Nephron progenitor cell (in vitro differentiated cells): ENCODE measurements at regions not wholly inside any gene's neighbourhood (a gene's known extent, or its start where the extent isn't known, plus 50 kb on each side); places are given as distances from the start of the nearest gene placed in this dataset.

ENCODE experiments used
- DNase-seq: peaks from one replicate; pipeline ENCODE4 v3.0.0; 2021
- H3K27ac Mint-ChIP-seq: 2 replicates; pipeline ENCODE4 v1.8.0; 2021; ENCODE audit warnings: mild to moderate bottlenecking, moderate library complexity, mixed read lengths
- H3K27me3 Mint-ChIP-seq: 2 replicates; pipeline ENCODE4 v1.8.0; 2021; ENCODE audit warnings: mild to moderate bottlenecking, low read depth, mixed read lengths; ENCODE audit not compliant: poor library complexity
- H3K36me3 Mint-ChIP-seq: 2 replicates; pipeline ENCODE4 v1.8.0; 2021; ENCODE audit warnings: low read depth, mixed read lengths
- H3K4me1 Mint-ChIP-seq: 2 replicates; pipeline ENCODE4 v1.8.0; 2021; ENCODE audit warnings: mixed read lengths
- H3K4me3 Mint-ChIP-seq: 2 replicates; pipeline ENCODE4 v1.8.0; 2021; ENCODE audit warnings: mild to moderate bottlenecking, moderate library complexity, mixed read lengths
- H3K9me3 Mint-ChIP-seq: 2 replicates; pipeline ENCODE4 v1.8.0; 2021; ENCODE audit warnings: mild to moderate bottlenecking, moderate library complexity, mixed read lengths
- TF ChIP-seq, protein P1 (sequence below): fragments of 200-600 bp; sonication (generic); IDR thresholded peaks from 2 replicates; pipeline ENCODE4 v1.5.0; 2021; ENCODE audit warnings: antibody characterized with exemption

- Mint-ChIP-seq H3K27me3 (no peaks in the 10 kb centered on the region), H3K27ac (no peak overlapping the region), H3K4me3 (no peak overlapping the region), H3K36me3 (no peaks in the 10 kb centered on the region), H3K4me1 (no peaks in the 10 kb centered on the region), H3K9me3 (no peaks in the 10 kb centered on the region)
- TF ChIP-seq, protein P1, sequence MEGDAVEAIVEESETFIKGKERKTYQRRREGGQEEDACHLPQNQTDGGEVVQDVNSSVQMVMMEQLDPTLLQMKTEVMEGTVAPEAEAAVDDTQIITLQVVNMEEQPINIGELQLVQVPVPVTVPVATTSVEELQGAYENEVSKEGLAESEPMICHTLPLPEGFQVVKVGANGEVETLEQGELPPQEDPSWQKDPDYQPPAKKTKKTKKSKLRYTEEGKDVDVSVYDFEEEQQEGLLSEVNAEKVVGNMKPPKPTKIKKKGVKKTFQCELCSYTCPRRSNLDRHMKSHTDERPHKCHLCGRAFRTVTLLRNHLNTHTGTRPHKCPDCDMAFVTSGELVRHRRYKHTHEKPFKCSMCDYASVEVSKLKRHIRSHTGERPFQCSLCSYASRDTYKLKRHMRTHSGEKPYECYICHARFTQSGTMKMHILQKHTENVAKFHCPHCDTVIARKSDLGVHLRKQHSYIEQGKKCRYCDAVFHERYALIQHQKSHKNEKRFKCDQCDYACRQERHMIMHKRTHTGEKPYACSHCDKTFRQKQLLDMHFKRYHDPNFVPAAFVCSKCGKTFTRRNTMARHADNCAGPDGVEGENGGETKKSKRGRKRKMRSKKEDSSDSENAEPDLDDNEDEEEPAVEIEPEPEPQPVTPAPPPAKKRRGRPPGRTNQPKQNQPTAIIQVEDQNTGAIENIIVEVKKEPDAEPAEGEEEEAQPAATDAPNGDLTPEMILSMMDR, result no peak
- no peak for DNase-seq
Observed at GRCh38 chr4:66604192-66604591, 933.9 kb upstream of the EPHA5 start.

DNA sequence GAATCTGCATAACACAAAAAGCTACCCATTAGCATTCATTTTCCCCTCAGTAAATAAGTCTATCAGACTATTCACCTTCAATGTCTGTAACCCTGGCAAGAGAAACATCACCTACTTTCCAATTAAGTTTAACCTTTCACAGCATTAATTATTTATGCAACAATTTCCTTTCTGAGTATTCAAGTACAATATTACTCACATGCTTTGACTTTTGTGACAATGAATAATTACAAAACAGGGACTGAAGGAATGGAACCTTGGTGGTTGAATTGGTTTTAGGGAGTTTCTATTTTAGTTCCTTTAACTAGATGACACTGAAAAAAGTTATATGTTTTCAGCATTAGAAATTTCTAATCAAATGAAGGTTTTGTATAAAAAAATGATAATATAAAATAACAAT is 932.3 kb upstream of the EPHA5 start:
- Mint-ChIP-seq H3K36me3 (no peaks in the 10 kb centered on the region), H3K4me1 (no peaks in the 10 kb centered on the region), H3K4me3 (no peak overlapping the region), H3K9me3 (no peaks in the 10 kb centered on the region), H3K27ac (no peak overlapping the region), H3K27me3 (no peaks in the 10 kb centered on the region)
- TF ChIP-seq, protein P1, result no peak
- no peak for DNase-seq

- TF ChIP-seq, protein P1, result no peak
- no peak for DNase-seq
- Mint-ChIP-seq H3K9me3 (no peaks in the 10 kb centered on the region), H3K4me3 (no peak overlapping the region), H3K4me1 (no peaks in the 10 kb centered on the region), H3K27me3 (no peaks in the 10 kb centered on the region), H3K36me3 (no peaks in the 10 kb centered on the region), H3K27ac (no peak overlapping the region)
Observed at GRCh38 chr4:66591968-66592367, 921.7 kb upstream of the EPHA5 start.

GRCh38 chr4:66590488-66591215 is 920.4 kb upstream of the EPHA5 start:
- no peak overlapping the region for H3K27ac Mint-ChIP-seq
- TF ChIP-seq, protein P1, result no peak
- no peaks in the 10 kb centered on the region for H3K36me3 Mint-ChIP-seq
- no peak for DNase-seq
- no peaks in the 10 kb centered on the region for H3K4me1 Mint-ChIP-seq
- no peaks in the 10 kb centered on the region for H3K9me3 Mint-ChIP-seq
- no peaks in the 10 kb centered on the region for H3K27me3 Mint-ChIP-seq
- H3K4me3 Mint-ChIP-seq, result no peak overlapping the region

DNA sequence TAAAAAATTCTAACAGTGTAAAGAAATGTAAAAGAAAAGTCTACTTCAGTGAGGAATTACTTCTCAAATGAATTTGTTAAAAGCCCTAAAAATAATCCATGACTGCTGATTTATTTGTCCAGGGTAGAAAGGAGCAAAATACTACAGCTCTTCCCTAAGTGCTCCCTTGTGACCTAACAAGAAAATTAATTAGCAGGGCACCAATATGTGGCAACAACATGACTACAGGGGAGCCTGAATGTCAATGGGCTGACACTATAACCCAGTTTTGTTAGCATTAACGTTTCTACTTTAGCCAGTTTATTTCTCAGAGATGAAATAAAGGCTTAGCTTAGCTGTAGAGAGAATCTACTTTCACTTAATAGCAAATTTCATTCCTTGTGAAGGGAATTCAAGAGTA is 918.9 kb upstream of the EPHA5 start:
- no peaks in the 10 kb centered on the region for H3K9me3 Mint-ChIP-seq
- H3K4me1 Mint-ChIP-seq, result no peaks in the 10 kb centered on the region
- no peaks in the 10 kb centered on the region for H3K36me3 Mint-ChIP-seq
- no peaks in the 10 kb centered on the region for H3K27me3 Mint-ChIP-seq
- DNase-seq, result no peak
- no peak overlapping the region for H3K4me3 Mint-ChIP-seq
- H3K27ac Mint-ChIP-seq, result no peak overlapping the region
- TF ChIP-seq, protein P1, result no peak

DNA sequence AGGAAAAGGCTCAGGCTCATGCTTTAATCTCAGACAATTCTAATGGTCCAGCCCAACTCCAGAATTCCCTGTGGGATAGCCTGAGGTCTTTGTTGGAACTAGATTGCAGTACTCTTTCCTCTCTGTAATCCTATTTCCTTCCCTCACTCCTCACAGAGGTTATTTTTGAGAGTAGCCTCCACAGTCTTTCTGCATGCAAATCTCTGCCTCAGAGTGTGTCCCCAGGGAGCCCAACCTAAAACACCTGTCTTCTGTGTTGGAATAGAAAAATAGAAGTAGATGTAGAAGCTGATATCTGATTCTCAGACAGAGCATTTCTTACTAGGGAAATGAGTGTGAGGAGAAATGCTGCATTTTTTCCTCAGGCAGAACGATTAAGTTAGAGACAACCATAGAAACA is 915.5 kb upstream of the EPHA5 start:
- DNase-seq, result no peak
- TF ChIP-seq, protein P1, result no peak
- no peak overlapping the region for H3K4me3 Mint-ChIP-seq
- H3K27me3 Mint-ChIP-seq, result no peaks in the 10 kb centered on the region
- H3K27ac Mint-ChIP-seq, result no peak overlapping the region
- H3K4me1 Mint-ChIP-seq, result no peaks in the 10 kb centered on the region
- no peaks in the 10 kb centered on the region for H3K9me3 Mint-ChIP-seq
- H3K36me3 Mint-ChIP-seq, result no peaks in the 10 kb centered on the region
